NCI-H774 (cell line): ENCODE measurements at regions not wholly inside any gene's neighbourhood (a gene's known extent, or its start where the extent isn't known, plus 50 kb on each side); places are given as distances from the start of the nearest gene placed in this dataset.
"Not testable (repeated sequence)": the region's sequence is repeated elsewhere in the genome, so short reads cannot be mapped to it uniquely, and the experiment has no call there.

Experiments used
- DNase-seq: peaks from one replicate; lab custom pipeline; 2025; lab: John Stamatoyannopoulos, UW

- no peak for DNase-seq
These were observed 412.7 kb downstream of the MAFB start for GRCh38 chr20:40276301-40276700.

GRCh38 chr20:40275738-40276137 is 413.3 kb downstream of the MAFB start:
- no peak for DNase-seq

- no peak for DNase-seq
These were observed 414.0 kb downstream of the MAFB start for GRCh38 chr20:40274912-40275533.

GRCh38 chr20:40269274-40269673 is 419.8 kb downstream of the MAFB start:
- DNase-seq: not testable (repeated sequence)

GRCh38 chr20:40268321-40269075 is 420.5 kb downstream of the MAFB start:
- no peak for DNase-seq

- no peak for DNase-seq
These were observed 423.1 kb downstream of the MAFB start for GRCh38 chr20:40265825-40266533.

- no peak for DNase-seq
These were observed 426.8 kb downstream of the MAFB start for GRCh38 chr20:40262219-40262618.

- no peak for DNase-seq
These were observed 430.1 kb downstream of the MAFB start for GRCh38 chr20:40258931-40259330.

- no peak for DNase-seq
These were observed 431.3 kb downstream of the MAFB start for GRCh38 chr20:40257763-40258162.

- DNase-seq: no peak
These were observed 433.7 kb downstream of the MAFB start for GRCh38 chr20:40255365-40255764.

GRCh38 chr20:40254023-40254772 is 434.8 kb downstream of the MAFB start:
- no peak for DNase-seq

GRCh38 chr20:40251284-40251932 is 437.6 kb downstream of the MAFB start:
- no peak for DNase-seq

- no peak for DNase-seq
These were observed 439.2 kb downstream of the MAFB start for GRCh38 chr20:40249805-40250204.

- no peak for DNase-seq
These were observed 443.2 kb downstream of the MAFB start for GRCh38 chr20:40245829-40246228.

- no peak for DNase-seq
These were observed 444.8 kb downstream of the MAFB start for GRCh38 chr20:40244286-40244685.

- DNase-seq: no peak
These were observed 447.3 kb downstream of the MAFB start for GRCh38 chr20:40241596-40242343.

GRCh38 chr20:40238511-40238910 is 450.5 kb downstream of the MAFB start:
- DNase-seq: no peak

GRCh38 chr20:40234593-40234992 is 454.4 kb downstream of the MAFB start:
- no peak for DNase-seq

- DNase-seq: no peak
These were observed 455.6 kb downstream of the MAFB start for GRCh38 chr20:40233406-40233805.

- no peak for DNase-seq
These were observed 456.3 kb downstream of the MAFB start for GRCh38 chr20:40232756-40233155.

GRCh38 chr20:40232273-40232672 is 456.8 kb downstream of the MAFB start:
- no peak for DNase-seq
